Lung (tissue), 11 donors: ENCODE measurements at regions not wholly inside any gene's neighbourhood (a gene's known extent, or its start where the extent isn't known, plus 50 kb on each side); places are given as distances from the start of the nearest gene placed in this dataset.

Source experiments
- ATAC-seq: fragments of 200-7000 bp; cut with Tn5 transposase; one replicate; pipeline ENCODE4 v1.9.1; 2020; ENCODE audit warnings: moderate number of reproducible peaks; ENCODE audit not compliant: insufficient read depth, low FRiP score
- DNase-seq, 3 donors: peaks; one replicate each; pipeline ENCODE4 v3.0.0-alpha.2; 2013 to 2017
- H3K27ac ChIP-seq, 2 donors: one replicate each; pipeline ENCODE4 v1.5.1; 2013; ENCODE audit warnings: mild to moderate bottlenecking in 2 of 2, moderate library complexity in 2 of 2, control low read depth in 1 of 2, inconsistent platforms in 1 of 2, low read depth in 1 of 2, low read length in 1 of 2
- H3K27me3 ChIP-seq, 3 donors: one replicate each; pipeline ENCODE4 v1.5.1; 2013; ENCODE audit warnings: low read length in 2 of 3; ENCODE audit not compliant: control insufficient read depth in 3 of 3, insufficient read depth in 3 of 3
- H3K36me3 ChIP-seq, 4 donors: one replicate each; pipeline ENCODE4 v1.5.1; 2013; ENCODE audit warnings: low read length in 4 of 4, mild to moderate bottlenecking in 1 of 4, moderate library complexity in 1 of 4; ENCODE audit not compliant: control insufficient read depth in 4 of 4, insufficient read depth in 4 of 4
- H3K4me1 ChIP-seq, 5 donors: one replicate each; pipeline ENCODE4 v1.5.1; 2013; ENCODE audit warnings: low read length in 5 of 5, mild to moderate bottlenecking in 2 of 5, moderate library complexity in 1 of 5; ENCODE audit not compliant: control insufficient read depth in 5 of 5, insufficient read depth in 5 of 5
- H3K4me3 ChIP-seq: one replicate; pipeline ENCODE4 v1.5.1; 2013; ENCODE audit warnings: mild to moderate bottlenecking, control low read depth, moderate library complexity
- H3K9ac ChIP-seq, 2 donors: one replicate each; pipeline ENCODE4 v1.5.1; 2013; ENCODE audit warnings: low read length in 2 of 2, control low read depth in 1 of 2; ENCODE audit not compliant: insufficient read depth in 1 of 2
- H3K9me3 ChIP-seq, 4 donors: one replicate each; pipeline ENCODE4 v1.5.1; 2013; ENCODE audit warnings: low read length in 3 of 4, mild to moderate bottlenecking in 1 of 4, moderate library complexity in 1 of 4; ENCODE audit not compliant: control insufficient read depth in 4 of 4, insufficient read depth in 3 of 4
- CTCF ChIP-seq: IDR thresholded peaks from 2 replicates; pipeline ENCODE4 v1.5.1; 2012; ENCODE audit warnings: mild to moderate bottlenecking; ENCODE audit errors: control extremely low read depth, extremely low read depth
- WGBS, 2 donors: extraction: QIAGEN DNeasy Blood & Tissue Kit; methylation state at CpG; one replicate each; pipeline ENCODE4 v1.1.7; 2013; 5-methylcytosine and 5-hydroxymethylcytosine counted together
- donor health status: control.
- donor health status: control.
- donor health status: Bipolar disorder and iron deficiency.
- donor health status: healthy.
- donor health status: DM: yes; HTN: yes; CAD: no.

- 58 to 59% methylated on average over 2 of the region's 2 CpGs for WGBS, 2 donors
- ATAC-seq (no peak), DNase-seq (peak in 2 of 3 donors; percentile 78 to 86)
- Histone ChIP-seq H3K9ac (no peak overlapping the region), H3K36me3 (no peaks in the 10 kb centered on the region), H3K27ac (no peak overlapping the region), H3K9me3 (peaks cover 0 to 9% (median 5%) of the 10 kb centered on the region in 4 donors), H3K4me3 (no peak overlapping the region), H3K4me1 (peaks cover 0 to 14% (median 0%) of the 10 kb centered on the region in 5 donors), H3K27me3 (no peaks in the 10 kb centered on the region)
- TF ChIP-seq CTCF = no peak
These were observed 143.9 kb upstream of the SSTR1 start for GRCh38 chr14:38063711-38064320.

- Histone ChIP-seq H3K9me3 (peaks cover 0 to 7% (median 4%) of the 10 kb centered on the region in 4 donors), H3K4me1 (peaks cover 0 to 14% (median 0%) of the 10 kb centered on the region in 5 donors), H3K27ac (no peak overlapping the region), H3K27me3 (no peaks in the 10 kb centered on the region), H3K4me3 (no peak overlapping the region), H3K9ac (no peak overlapping the region), H3K36me3 (no peaks in the 10 kb centered on the region)
- WGBS, 2 donors = 53 to 66% methylated on average over 6 of the region's 6 CpGs
- ATAC-seq (peak; percentile 16), DNase-seq (no peak)
- no peak for TF ChIP-seq CTCF
These were observed 142.5 kb upstream of the SSTR1 start for GRCh38 chr14:38065106-38065762.

- no peaks in the 10 kb centered on the region for H3K4me1 ChIP-seq
- TF ChIP-seq CTCF = no peak
- no peak overlapping the region for H3K27ac ChIP-seq
- no peaks in the 10 kb centered on the region for H3K9me3 ChIP-seq
- no peaks in the 10 kb centered on the region for H3K27me3 ChIP-seq
- no peak overlapping the region for H3K9ac ChIP-seq
- ATAC-seq (no peak), DNase-seq (no peak)
- H3K4me3 ChIP-seq = no peak overlapping the region
- WGBS, 2 donors = 80 to 87% methylated on average over 2 of the region's 2 CpGs
- H3K36me3 ChIP-seq = no peaks in the 10 kb centered on the region
These were observed 137.6 kb upstream of the SSTR1 start for GRCh38 chr14:38070061-38070588.
